ENCODE measurements at regions not wholly inside any gene's neighbourhood (a gene's known extent, or its start where the extent isn't known, plus 50 kb on each side); places are given as distances from the start of the nearest gene placed in this dataset.

DNA sequence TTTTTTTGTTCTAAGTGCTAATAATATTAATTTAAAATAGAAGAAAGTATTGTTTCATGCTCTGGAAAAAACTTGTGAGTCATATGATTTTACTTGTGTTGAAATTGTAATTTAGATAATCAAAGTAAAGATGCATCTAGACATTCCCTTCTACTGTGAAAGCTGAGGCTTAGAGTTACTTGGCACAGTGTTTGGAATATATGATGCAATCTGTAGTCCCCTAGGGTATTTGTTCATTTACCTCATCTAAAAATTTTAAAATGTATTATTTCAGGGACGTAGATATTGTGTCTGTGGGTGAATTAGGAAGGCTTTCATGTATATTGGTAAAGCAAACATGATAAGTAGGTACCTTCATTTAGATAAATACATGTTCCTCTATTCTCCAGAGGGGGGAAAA is 793.5 kb upstream of the CNTN5 start:
- TF ChIP-seq, protein P1, sequence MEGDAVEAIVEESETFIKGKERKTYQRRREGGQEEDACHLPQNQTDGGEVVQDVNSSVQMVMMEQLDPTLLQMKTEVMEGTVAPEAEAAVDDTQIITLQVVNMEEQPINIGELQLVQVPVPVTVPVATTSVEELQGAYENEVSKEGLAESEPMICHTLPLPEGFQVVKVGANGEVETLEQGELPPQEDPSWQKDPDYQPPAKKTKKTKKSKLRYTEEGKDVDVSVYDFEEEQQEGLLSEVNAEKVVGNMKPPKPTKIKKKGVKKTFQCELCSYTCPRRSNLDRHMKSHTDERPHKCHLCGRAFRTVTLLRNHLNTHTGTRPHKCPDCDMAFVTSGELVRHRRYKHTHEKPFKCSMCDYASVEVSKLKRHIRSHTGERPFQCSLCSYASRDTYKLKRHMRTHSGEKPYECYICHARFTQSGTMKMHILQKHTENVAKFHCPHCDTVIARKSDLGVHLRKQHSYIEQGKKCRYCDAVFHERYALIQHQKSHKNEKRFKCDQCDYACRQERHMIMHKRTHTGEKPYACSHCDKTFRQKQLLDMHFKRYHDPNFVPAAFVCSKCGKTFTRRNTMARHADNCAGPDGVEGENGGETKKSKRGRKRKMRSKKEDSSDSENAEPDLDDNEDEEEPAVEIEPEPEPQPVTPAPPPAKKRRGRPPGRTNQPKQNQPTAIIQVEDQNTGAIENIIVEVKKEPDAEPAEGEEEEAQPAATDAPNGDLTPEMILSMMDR (IDR thresholded peaks at IDR 0.05; ENCODE audit: low read length): no peak
- TF ChIP-seq EZH2 (IDR thresholded peaks at IDR 0.05; ENCODE audit: borderline replicate concordance, low read length): no peak
